ENCODE measurements at regions not wholly inside any gene's neighbourhood (a gene's known extent, or its start where the extent isn't known, plus 50 kb on each side); places are given as distances from the start of the nearest gene placed in this dataset.
A peak's percentile ranks its signal among the peaks of the same experiment; 100 is the strongest.

GRCh38 chr13:103178986-103179943 is 113.0 kb upstream of the SLC10A2 start:
- DNase-seq = no peak

DNA sequence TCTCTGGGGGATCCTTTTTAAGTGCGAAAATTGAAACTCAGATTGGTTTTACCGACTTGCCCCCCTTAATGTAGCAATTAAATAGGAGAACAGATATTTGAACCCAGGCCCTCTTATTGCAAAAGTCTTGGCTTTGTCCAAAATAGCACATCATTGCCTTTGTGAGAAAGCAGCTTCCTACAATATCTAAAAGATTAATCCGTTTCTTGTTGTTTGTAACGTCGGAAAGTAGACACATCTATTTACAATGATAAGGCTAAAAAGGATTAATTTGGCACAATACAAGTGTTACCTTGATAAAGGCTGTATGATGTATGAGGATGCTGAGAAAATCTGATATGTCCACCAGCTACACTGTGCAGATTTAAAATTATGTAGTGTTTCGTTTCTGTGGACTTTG is 108.7 kb upstream of the SLC10A2 start:
- no peak for DNase-seq

GRCh38 chr13:103168901-103169508 is 102.8 kb upstream of the SLC10A2 start:
- no peak for DNase-seq

DNA sequence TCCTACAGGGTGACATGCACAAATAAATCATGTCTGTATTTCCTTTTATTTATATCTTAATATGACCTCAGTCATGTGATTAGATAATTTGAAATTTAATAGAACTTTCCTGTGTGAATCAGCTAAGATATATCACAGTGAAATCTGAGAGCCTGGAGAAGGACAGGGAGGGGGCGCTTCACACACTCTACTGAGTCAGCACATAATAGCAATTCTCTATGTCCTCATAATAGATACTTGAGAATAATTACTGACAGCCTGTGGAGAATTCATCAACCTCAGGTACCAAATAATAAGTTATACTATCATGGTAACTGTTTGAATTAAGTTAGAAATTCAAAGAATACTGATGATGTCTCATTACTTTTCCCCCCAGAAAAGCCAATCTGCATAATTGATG is 98.0 kb upstream of the SLC10A2 start:
- DNase-seq = no peak

GRCh38 chr13:103161476-103161875 is 95.3 kb upstream of the SLC10A2 start:
- no peak for DNase-seq

GRCh38 chr13:103157434-103158145 is 91.4 kb upstream of the SLC10A2 start:
- DNase-seq = no peak

DNA sequence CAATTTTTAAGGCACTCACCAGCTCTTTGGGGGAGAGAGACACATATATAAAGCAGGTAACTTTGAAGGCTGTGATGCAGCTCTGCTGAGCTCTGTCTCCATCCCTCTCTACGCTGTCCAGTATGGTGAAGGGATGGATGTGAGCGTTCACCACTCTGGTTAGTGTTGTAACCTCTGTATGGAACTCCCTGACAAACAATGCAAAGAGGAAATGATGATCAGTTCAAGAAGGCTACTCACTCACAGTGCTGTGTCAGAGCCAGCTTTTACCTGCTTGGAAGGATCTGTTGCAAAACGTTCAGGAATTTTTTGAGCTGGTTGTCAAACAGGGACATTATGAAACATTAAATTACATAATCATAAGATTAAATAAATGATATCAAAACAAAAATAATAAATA is 90.8 kb upstream of the SLC10A2 start:
- DNase-seq = no peak

DNA sequence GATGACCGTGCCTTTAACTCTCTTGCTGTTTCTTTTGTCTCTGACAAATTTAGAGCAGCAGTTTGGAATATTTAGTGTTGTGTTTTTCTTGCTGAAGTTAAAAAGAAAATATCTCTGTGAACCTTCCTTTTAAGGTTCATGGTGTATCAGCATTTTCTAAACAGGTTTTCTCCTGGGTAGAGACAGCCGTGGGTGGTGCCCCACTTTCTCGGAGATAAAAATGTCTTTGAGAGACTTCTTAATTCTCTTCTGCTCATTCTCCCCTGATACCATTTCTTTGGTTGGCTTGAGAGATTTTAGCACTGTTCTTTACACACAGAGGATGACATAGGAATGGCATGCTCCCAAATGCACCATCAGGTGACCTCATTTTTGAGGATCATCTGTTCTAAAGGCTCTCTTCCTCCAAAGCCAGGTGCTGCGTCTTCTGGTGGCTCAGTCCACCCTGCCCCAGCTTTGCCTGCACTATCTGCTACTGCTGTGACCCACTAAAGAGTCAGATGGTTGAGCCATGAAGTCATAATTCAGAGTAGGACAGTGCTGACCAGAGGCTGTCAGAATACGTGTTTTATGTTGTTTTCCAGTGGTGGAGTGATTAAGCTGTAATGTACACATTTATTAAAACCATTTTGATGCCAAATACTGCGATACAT is 90.3 kb upstream of the SLC10A2 start:
- DNase-seq = no peak

DNA sequence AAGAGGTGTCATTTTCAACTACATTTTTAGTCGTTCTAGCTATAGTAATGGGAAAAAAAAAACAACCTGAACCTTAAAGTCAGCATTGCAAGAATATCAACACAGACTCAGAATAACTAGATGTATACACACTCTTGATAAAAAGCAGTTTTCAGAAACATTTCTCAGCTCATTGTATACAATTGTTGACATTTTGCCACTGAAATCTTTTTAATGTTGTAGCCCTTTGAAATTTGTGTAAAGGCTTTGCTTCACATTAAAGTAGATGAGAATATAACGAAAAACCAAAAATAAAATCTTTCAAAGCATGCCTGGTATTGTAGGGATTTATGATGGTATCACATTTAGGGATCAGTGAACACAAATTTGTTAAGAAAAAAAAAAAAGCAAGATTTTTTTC is 87.2 kb upstream of the SLC10A2 start:
- no peak for DNase-seq

DNA sequence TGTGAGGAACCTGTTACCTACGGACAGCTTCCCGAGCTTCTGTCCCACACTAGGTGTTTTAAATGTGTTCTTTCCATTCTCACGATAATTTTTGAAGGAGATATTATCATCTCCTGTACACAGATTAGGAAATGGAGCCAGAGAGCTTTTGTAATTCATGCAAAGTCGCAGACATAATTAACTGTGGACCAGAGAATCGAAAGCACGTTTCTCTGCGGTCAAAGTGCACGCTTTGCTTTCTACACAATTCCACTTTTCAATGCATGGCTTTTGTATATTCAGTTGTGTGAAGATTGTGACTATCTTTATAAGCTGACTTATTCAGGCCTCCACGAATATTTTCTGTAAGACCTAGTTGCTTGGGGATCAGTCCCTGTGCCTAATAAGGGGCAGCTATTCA is 81.7 kb upstream of the SLC10A2 start:
- DNase-seq = no peak

DNA sequence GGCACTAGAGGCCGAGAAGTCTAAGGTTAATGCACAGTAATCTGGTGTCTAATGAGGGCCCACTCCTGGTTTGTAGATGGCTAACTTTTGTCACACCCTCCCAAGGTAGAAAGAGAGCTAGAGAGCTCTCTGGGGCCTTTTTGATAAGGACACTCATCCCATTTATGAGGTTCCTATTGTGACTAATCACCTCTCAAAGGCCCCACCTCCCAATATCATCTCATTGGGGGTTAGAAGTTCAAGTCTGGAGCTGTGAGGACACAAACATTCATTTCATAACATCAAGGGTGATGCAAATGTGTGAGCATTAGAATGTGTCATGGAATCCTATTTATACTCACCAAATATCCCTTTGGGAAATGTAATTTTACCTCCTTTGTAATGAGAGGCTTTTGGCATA is 79.2 kb upstream of the SLC10A2 start:
- DNase-seq = no peak

- DNase-seq = no peak
Observed at GRCh38 chr13:103143432-103143831, 77.2 kb upstream of the SLC10A2 start.

DNA sequence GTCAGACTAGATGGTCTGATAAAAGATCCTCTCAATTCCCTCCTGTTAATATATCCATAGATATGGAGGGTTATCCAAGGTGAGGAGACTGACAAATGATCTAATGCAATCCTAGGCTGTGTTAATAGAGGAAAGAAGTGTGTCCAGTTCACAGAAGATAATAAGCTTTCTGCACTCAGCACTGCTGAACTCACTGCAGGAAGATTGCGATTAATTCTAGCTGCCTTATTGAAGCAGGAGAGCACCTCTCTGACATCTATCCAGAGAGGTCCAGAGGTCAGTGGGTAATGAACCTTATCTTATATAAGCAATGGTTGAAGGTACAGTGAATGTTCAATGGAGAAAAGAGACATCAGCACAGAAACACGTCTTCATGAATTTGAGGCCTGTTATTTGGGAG is 75.9 kb upstream of the SLC10A2 start:
- no peak for DNase-seq

- peak; percentile 65 for DNase-seq
Observed at GRCh38 chr13:103140001-103140671, 73.9 kb upstream of the SLC10A2 start.

DNA sequence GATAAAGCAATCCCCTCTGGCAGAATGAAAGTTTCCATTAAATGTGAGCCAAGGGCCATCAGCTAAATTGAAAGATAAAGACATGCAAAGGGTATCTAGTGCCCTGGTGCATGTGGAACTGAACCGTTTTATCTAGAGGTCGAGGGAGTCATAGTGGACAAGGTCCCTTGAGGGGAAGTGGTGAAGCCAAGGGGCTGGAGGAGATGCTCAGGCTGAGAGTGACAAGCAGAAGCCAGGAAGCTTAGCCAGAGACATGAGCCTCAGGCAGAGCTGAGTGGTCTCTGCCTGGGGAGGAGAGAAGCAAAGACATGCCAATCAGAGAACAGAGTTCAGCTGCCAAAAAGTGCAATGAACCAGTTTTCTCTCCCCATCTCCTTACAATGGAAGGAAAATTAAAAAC is 68.1 kb upstream of the SLC10A2 start:
- peak; percentile 31 for DNase-seq

DNA sequence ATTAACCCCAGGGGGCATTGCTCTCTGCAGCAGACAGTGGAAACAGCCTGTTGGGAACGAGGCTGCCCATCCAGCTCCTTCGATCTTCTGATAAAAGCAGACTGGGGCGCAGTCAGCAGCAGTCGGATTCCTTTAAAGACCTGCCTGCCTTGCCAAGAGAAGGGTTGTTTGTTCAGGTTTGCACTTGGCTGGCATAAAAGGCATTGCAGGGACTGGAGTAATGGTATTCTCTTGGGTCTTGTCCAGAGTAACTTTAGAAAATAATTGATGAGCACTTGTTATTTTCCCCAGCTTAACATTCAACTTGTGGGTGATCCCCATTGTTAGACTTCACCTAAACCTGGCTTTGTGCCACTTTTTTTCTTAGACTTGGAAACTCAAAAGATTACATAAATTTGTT is 67.3 kb upstream of the SLC10A2 start:
- DNase-seq = no peak

GRCh38 chr13:103130681-103131210 is 64.5 kb upstream of the SLC10A2 start:
- no peak for DNase-seq

DNA sequence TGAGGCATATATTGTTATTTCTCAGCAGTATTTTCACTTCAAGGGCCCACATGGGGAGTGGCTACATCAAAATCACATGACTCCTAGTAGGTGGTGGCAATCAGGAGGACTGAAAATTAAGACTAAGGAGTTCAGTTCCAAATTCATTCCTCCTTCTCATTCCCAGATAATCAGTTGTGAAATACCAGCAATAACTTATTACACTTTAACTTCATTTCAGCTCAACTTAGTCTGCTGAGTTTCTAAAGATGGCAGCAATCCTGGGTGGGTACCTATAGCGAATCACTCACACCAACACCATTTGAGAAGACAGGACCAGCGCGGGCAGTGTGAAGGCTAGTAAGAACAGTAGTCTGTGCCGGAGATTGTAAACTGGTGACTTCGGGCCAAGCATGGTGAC is 63.9 kb upstream of the SLC10A2 start:
- no peak for DNase-seq

All from MV-4-11 (cell line).